IMR-90 (cell line): ENCODE measurements at regions not wholly inside any gene's neighbourhood (a gene's known extent, or its start where the extent isn't known, plus 50 kb on each side); places are given as distances from the start of the nearest gene placed in this dataset.

Experiments used
- ATAC-seq: fragments of 200-7000 bp; cut with Tn5 transposase; 2 replicates; pipeline ENCODE4 v1.9.1; 2020; ENCODE audit warnings: low read depth, mild to moderate bottlenecking, moderate library complexity
- BruUV-seq: library from RNA; stranded (reverse); fragments of 400-500 nt; replicated peaks from 2 replicates; lab custom pipeline; 2021; lab: Mats Ljungman, UMichigan
- CTCF ChIA-PET: fragments of 300-600 bp; formaldehyde crosslinking; extraction: SDS; loops from one replicate; lab custom pipeline; 2021; ENCODE audit warnings: antibody characterized with exemption; lab: Yijun Ruan, JAX
- POLR2A ChIA-PET: fragments of 300-600 bp; sonication (Branson Sonifier 250); formaldehyde crosslinking; loops from one replicate; lab custom pipeline; 2022; ENCODE audit warnings: antibody characterized with exemption; ENCODE audit not compliant: unreplicated experiment; lab: Charles Lee
- DNase-seq: peaks from one replicate; pipeline ENCODE4 v3.0.0; 2013
- H2AFZ ChIP-seq: replicated peaks from 2 replicates; pipeline ENCODE3; 2013; ENCODE audit warnings: low read length, mild to moderate bottlenecking; ENCODE audit not compliant: poor library complexity
- H2AK5ac ChIP-seq: 2 replicates; pipeline ENCODE4 v1.6.1; 2013; ENCODE audit warnings: low read depth, low read length, inconsistent platforms
- H2AK9ac ChIP-seq: replicated peaks from 2 replicates; pipeline ENCODE3; 2013; ENCODE audit warnings: mild to moderate bottlenecking, low read depth, low read length, moderate library complexity; ENCODE audit not compliant: poor library complexity
- H2BK120ac ChIP-seq: 2 replicates; pipeline ENCODE4 v1.6.1; 2013; ENCODE audit warnings: low read depth, low read length, inconsistent platforms
- H2BK15ac ChIP-seq: 3 replicates; pipeline ENCODE4 v1.6.1; 2013; ENCODE audit warnings: low read depth, low read length, inconsistent platforms
- H2BK20ac ChIP-seq: 2 replicates; pipeline ENCODE4 v1.6.1; 2013; ENCODE audit warnings: low read depth, mild to moderate bottlenecking, inconsistent platforms, low read length, moderate library complexity
- H2BK5ac ChIP-seq: 2 replicates; pipeline ENCODE4 v1.6.1; 2013; ENCODE audit warnings: mild to moderate bottlenecking, low read depth, low read length, inconsistent platforms; ENCODE audit not compliant: poor library complexity, severe bottlenecking
- H3K14ac ChIP-seq: replicated peaks from 2 replicates; pipeline ENCODE4 v1.6.1; 2013; ENCODE audit warnings: low read depth, low read length, inconsistent platforms
- H3K18ac ChIP-seq: 2 replicates; pipeline ENCODE4 v1.6.1; 2013; ENCODE audit warnings: low read depth, low read length, control low read depth
- H3K23ac ChIP-seq: 2 replicates; pipeline ENCODE4 v1.6.1; 2013; ENCODE audit warnings: low read depth, low read length, inconsistent platforms
- H3K27ac ChIP-seq: 2 replicates; pipeline ENCODE4 v1.5.1; 2013; ENCODE audit warnings: mild to moderate bottlenecking, control low read depth, low read length; ENCODE audit not compliant: insufficient read depth
- H3K27me3 ChIP-seq: 2 replicates; pipeline ENCODE4 v1.6.1; 2013; ENCODE audit warnings: low read length; ENCODE audit not compliant: control insufficient read depth, insufficient read depth
- H3K36me3 ChIP-seq: 2 replicates; pipeline ENCODE4 v1.6.1; 2013; ENCODE audit warnings: low read length, mixed read lengths; ENCODE audit not compliant: control insufficient read depth, insufficient read depth
- H3K4ac ChIP-seq: 2 replicates; pipeline ENCODE4 v1.6.1; 2013; ENCODE audit warnings: low read depth, low read length, inconsistent platforms
- H3K4me1 ChIP-seq: 2 replicates; pipeline ENCODE4 v1.6.1; 2013; ENCODE audit warnings: low read length, mixed read lengths; ENCODE audit not compliant: control insufficient read depth, insufficient read depth
- H3K4me2 ChIP-seq: 2 replicates; pipeline ENCODE4 v1.6.1; 2013; ENCODE audit warnings: low read depth, mild to moderate bottlenecking, control low read depth, low read length, moderate library complexity
- H3K4me3 ChIP-seq: 2 replicates; pipeline ENCODE4 v1.5.1; 2013; ENCODE audit warnings: low read depth, mild to moderate bottlenecking, control low read depth, low read length, moderate library complexity; ENCODE audit not compliant: insufficient read depth
- H3K56ac ChIP-seq: 2 replicates; pipeline ENCODE4 v1.6.1; 2013; ENCODE audit warnings: low read length, inconsistent platforms; ENCODE audit not compliant: insufficient read depth; ENCODE audit errors: extremely low read depth
- H3K79me1 ChIP-seq, 2 experiments: 2 replicates each; pipeline ENCODE4 v1.6.1; 2013; ENCODE audit warnings: low read length in 2 of 2, inconsistent platforms in 1 of 2, low read depth in 1 of 2
- H3K9ac ChIP-seq: 2 replicates; pipeline ENCODE4 v1.6.1; 2013; ENCODE audit warnings: low read depth, low read length, control low read depth
- H3K9me1 ChIP-seq: 2 replicates; pipeline ENCODE4 v1.6.1; 2013; ENCODE audit warnings: low read length, inconsistent platforms; ENCODE audit not compliant: insufficient read depth
- H3K9me3 ChIP-seq: 2 replicates; pipeline ENCODE4 v1.6.1; 2013; ENCODE audit warnings: low read length; ENCODE audit not compliant: control insufficient read depth, insufficient read depth
- H4K20me1 ChIP-seq: 2 replicates; pipeline ENCODE4 v1.6.1; 2013; ENCODE audit warnings: low read length, inconsistent platforms; ENCODE audit not compliant: insufficient read depth
- H4K5ac ChIP-seq: 2 replicates; pipeline ENCODE4 v1.6.1; 2013; ENCODE audit warnings: mild to moderate bottlenecking, low read depth, low read length, control low read depth
- H4K8ac ChIP-seq, 2 experiments: 2 replicates each; pipeline ENCODE4 v1.6.1; 2013; ENCODE audit warnings: low read depth in 2 of 2, low read length in 2 of 2, control low read depth in 1 of 2, inconsistent platforms in 1 of 2
- H4K91ac ChIP-seq: 2 replicates; pipeline ENCODE4 v1.6.1; 2013; ENCODE audit warnings: low read depth, low read length, inconsistent platforms; ENCODE audit not compliant: insufficient read depth
- CTCF ChIP-seq: conservative IDR thresholded peaks from 2 replicates; pipeline ENCODE4 v1.5.1; 2012; ENCODE audit warnings: mild to moderate bottlenecking, low read depth, low read length, improper control_type of control experiment
- FOS ChIP-seq: fragments of 150-350 bp; IDR thresholded peaks from 2 replicates; pipeline ENCODE4 v1.6.1; 2016; ENCODE audit warnings: low read depth, low read length
- MAZ ChIP-seq: IDR thresholded peaks from 2 replicates; pipeline ENCODE4 v1.6.1; 2012; ENCODE audit warnings: low read depth, mild to moderate bottlenecking, low read length, improper control_type of control experiment, moderate library complexity, borderline replicate concordance
- MXI1 ChIP-seq: IDR thresholded peaks from 2 replicates; pipeline ENCODE4 v1.6.1; 2012; ENCODE audit warnings: low read depth, mild to moderate bottlenecking, low read length, moderate library complexity, borderline replicate concordance
- RAD21 ChIP-seq: IDR thresholded peaks from 2 replicates; pipeline ENCODE4 v1.6.1; 2012; ENCODE audit warnings: low read length, improper control_type of control experiment
- RCOR1 ChIP-seq: IDR thresholded peaks from 2 replicates; pipeline ENCODE4 v1.6.1; 2012; ENCODE audit warnings: mild to moderate bottlenecking, low read length, improper control_type of control experiment; ENCODE audit not compliant: insufficient replicate concordance
- WGBS, 2 experiments: methylation state at CpG; one replicate each; pipeline versions ENCODE4 v1.1.5 to v1.1.7; 2013; ENCODE audit warnings: missing lambda C conversion rate in 2 of 2; ENCODE audit not compliant: insufficient read length in 1 of 2; ENCODE audit errors: extremely low coverage in 2 of 2; 5-methylcytosine and 5-hydroxymethylcytosine counted together
- dilution Hi-C: fragments of 300-500 bp; cut with HindIII; formaldehyde crosslinking; loops from one replicate; pipeline ENCODE4 v1.14.3; 2018; ENCODE audit warnings: low sequenced_read_pairs; ENCODE audit not compliant: unreplicated experiment
- in situ Hi-C: fragments of 300-500 bp; cut with MboI; formaldehyde crosslinking; loops from 3 replicates; pipeline ENCODE4 v1.14.3; 2019; ENCODE audit warnings: low sequenced_read_pairs, inconsistent platforms, mixed read lengths
- intact Hi-C: fragments of 100-400 bp; cut with micrococcal nuclease; formaldehyde crosslinking; loops from 2 replicates; pipeline ENCODE4 v1.10.0; 2022

GRCh38 chr6:85864453-85865401, 222.0 kb upstream of the SYNCRIP start:
- Histone ChIP-seq H2BK20ac (no peak overlapping the region), H3K18ac (no peak overlapping the region), H3K4me2 (peak overlapping the region; percentile 100), H3K4me1 (peaks cover 7% of the 10 kb centered on the region; the same call in 1 of the 2 replicates), H4K91ac (no peak overlapping the region), H3K27me3 (no peaks in the 10 kb centered on the region), H3K36me3 (no peaks in the 10 kb centered on the region), H3K23ac (0 out of 2 replicates have a peak overlapping the region, but pooled peaks have one; percentile 29), H2AK5ac (no peak overlapping the region), H2BK5ac (no peak overlapping the region), H2AK9ac (no peak overlapping the region), H4K20me1 (no peaks in the 10 kb centered on the region), H3K9me1 (no peaks in the 10 kb centered on the region), H2BK120ac (no peak overlapping the region), H4K8ac (peak overlapping the region in 1 of 2 experiments; percentile 47; a peak in 1 of 4 replicates), H3K14ac (no peak overlapping the region), H4K5ac (no peak overlapping the region; the same call in 1 of the 2 replicates), H3K9me3 (no peaks in the 10 kb centered on the region), H2BK15ac (no peak overlapping the region), H3K4ac (no peak overlapping the region), H3K4me3 (no peak overlapping the region), H3K56ac (no peak overlapping the region), H3K9ac (0 out of 2 replicates have a peak overlapping the region, but pooled peaks have one; percentile 90), H3K79me1 (no peaks in the 10 kb centered on the region), H3K27ac (no peak overlapping the region), H2AFZ (peak overlapping the region; percentile 73)
- peak; percentile 31 for DNase-seq
- dilution Hi-C loops (no loop called here), intact Hi-C loops (loop anchor here (5.0 to 10.0 kb wide), 2 partner anchors 100 to 187 kb away; no protein-coding TSS in a partner anchor), in situ Hi-C loops (no loop called here)
- ATAC-seq = peak; percentile 46; the same call in 1 of the 2 replicates
- WGBS, 2 experiments = 35% methylated on average over 2 of the region's 7 CpGs; no CpG with 5 or more reads in 1 of the 2 experiments
- no peak for TF ChIP-seq MAZ
- TF ChIP-seq FOS = no peak
- no peak for TF ChIP-seq MXI1
- no peak for TF ChIP-seq RAD21
- TF ChIP-seq CTCF = 0 out of 2 replicates have a peak, but pooled peaks have one; percentile 13
- TF ChIP-seq RCOR1 = no peak
- no TSS peak for BruUV-seq
- ChIA-PET CTCF (no interaction called here), POLR2A (no interaction called here)
